ENCODE measurements at regions not wholly inside any gene's neighbourhood (a gene's known extent, or its start where the extent isn't known, plus 50 kb on each side); places are given as distances from the start of the nearest gene placed in this dataset.

DNA sequence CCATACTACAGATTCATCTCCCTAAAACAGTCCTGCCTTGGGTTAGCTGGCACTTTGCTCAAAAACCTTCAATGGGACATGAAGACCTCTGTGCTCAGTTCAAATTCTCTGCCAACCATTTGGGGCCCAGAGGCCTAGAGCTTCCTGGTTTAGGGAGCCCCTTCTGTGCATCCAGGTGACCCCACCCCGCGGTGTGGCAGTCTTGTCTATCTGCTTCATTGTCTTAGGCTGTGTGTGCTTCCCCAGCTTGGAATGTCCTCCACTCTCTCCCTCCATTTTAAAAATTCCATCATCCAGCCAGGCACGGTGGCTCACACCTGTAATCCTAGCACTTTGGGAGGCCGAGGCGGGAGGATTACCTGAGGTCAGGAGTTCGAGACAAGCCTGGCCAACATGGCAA lies 99.0 kb upstream of the NEO1 start:
- Histone ChIP-seq H3K36me3 (replicated peaks in 1 of 2) (no peaks in the 10 kb centered on the region), H3K4me1 (replicated peaks in 1 of 2) (no peaks in the 10 kb centered on the region), H3K27ac (no peak overlapping the region), H3K9me3 (replicated peaks in 1 of 3) (no peaks in the 10 kb centered on the region), H3K4me3 (no peak overlapping the region), H3K27me3 (no peaks in the 10 kb centered on the region)
- TF ChIP-seq, protein P1, sequence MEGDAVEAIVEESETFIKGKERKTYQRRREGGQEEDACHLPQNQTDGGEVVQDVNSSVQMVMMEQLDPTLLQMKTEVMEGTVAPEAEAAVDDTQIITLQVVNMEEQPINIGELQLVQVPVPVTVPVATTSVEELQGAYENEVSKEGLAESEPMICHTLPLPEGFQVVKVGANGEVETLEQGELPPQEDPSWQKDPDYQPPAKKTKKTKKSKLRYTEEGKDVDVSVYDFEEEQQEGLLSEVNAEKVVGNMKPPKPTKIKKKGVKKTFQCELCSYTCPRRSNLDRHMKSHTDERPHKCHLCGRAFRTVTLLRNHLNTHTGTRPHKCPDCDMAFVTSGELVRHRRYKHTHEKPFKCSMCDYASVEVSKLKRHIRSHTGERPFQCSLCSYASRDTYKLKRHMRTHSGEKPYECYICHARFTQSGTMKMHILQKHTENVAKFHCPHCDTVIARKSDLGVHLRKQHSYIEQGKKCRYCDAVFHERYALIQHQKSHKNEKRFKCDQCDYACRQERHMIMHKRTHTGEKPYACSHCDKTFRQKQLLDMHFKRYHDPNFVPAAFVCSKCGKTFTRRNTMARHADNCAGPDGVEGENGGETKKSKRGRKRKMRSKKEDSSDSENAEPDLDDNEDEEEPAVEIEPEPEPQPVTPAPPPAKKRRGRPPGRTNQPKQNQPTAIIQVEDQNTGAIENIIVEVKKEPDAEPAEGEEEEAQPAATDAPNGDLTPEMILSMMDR (IDR thresholded peaks at IDR 0.05): no peak
- TF ChIP-seq POLR2A (IDR thresholded peaks at IDR 0.05): no peak
- 89 to 96% (median 94%) methylated on average over 6 of the region's 6 CpGs for WGBS, 4 donors
- intact Hi-C loops (cut with DNase I): no loop called here
- DNase-seq: no peak

DNA sequence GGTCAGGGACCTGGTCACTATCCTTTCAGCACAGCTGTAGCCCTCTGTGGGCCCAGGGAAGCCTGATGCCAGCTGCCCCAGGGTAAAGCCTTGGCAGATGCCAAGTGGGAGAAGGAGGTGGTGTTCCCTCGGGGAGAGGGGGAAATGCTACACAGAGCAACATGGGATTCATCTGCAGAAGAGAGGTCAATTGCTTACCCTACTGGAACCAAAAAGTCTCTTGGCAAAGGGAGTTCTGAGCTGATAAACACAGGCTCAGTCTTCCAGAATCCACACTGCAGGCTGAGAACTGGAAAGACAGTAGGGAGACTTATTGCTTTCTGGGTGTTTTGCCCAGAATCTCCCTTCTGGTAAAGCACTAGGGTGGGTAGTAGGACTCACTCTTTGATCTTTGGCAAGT lies 100.1 kb upstream of the NEO1 start:
- no peaks in the 10 kb centered on the region for H3K27me3 ChIP-seq
- intact Hi-C loops (cut with DNase I): no loop called here
- H3K4me1 ChIP-seq (replicated peaks in 1 of 2): no peaks in the 10 kb centered on the region
- H3K27ac ChIP-seq: no peak overlapping the region
- H3K4me3 ChIP-seq: no peak overlapping the region
- 62 to 94% (median 78%) methylated on average over 1 of the region's 1 CpG; no CpG with 5 or more reads in 1 of the 4 donors for WGBS, 4 donors
- TF ChIP-seq, protein P1 (IDR thresholded peaks at IDR 0.05): no peak
- TF ChIP-seq POLR2A (IDR thresholded peaks at IDR 0.05): no peak
- no peaks in the 10 kb centered on the region for H3K36me3 ChIP-seq (replicated peaks in 1 of 2)
- H3K9me3 ChIP-seq (replicated peaks in 1 of 3): peaks cover 0 to 8% (median 3%) of the 10 kb centered on the region in 3 donors
- DNase-seq: no peak

- TF ChIP-seq, protein P1 (IDR thresholded peaks at IDR 0.05): no peak
- no peak for TF ChIP-seq POLR2A (IDR thresholded peaks at IDR 0.05)
- Histone ChIP-seq H3K27me3 (no peaks in the 10 kb centered on the region), H3K4me3 (no peak overlapping the region), H3K4me1 (replicated peaks in 1 of 2) (no peaks in the 10 kb centered on the region), H3K36me3 (replicated peaks in 1 of 2) (no peaks in the 10 kb centered on the region), H3K9me3 (replicated peaks in 1 of 3) (peaks cover 0 to 8% (median 3%) of the 10 kb centered on the region in 3 donors), H3K27ac (no peak overlapping the region)
- intact Hi-C loops (cut with DNase I): no loop called here
- DNase-seq: no peak
Observed at GRCh38 chr15:72948662-72949061, 103.6 kb upstream of the NEO1 start.

GRCh38 chr15:72947709-72948108 lies 104.6 kb upstream of the NEO1 start:
- no peak for DNase-seq
- intact Hi-C loops (cut with DNase I): no loop called here
- peaks cover 0 to 8% (median 3%) of the 10 kb centered on the region in 3 donors for H3K9me3 ChIP-seq (replicated peaks in 1 of 3)

More at GRCh38 chr15:72947709-72948108, 104.6 kb upstream of the NEO1 start:
- H3K4me1 ChIP-seq (replicated peaks in 1 of 2): no peaks in the 10 kb centered on the region
- no peak overlapping the region for H3K4me3 ChIP-seq
- H3K27me3 ChIP-seq: no peaks in the 10 kb centered on the region
- TF ChIP-seq, protein P1 (IDR thresholded peaks at IDR 0.05): no peak
- no peak for TF ChIP-seq POLR2A (IDR thresholded peaks at IDR 0.05)
- WGBS, 4 donors: 62 to 86% (median 75%) methylated on average over 2 of the region's 2 CpGs
- H3K36me3 ChIP-seq (replicated peaks in 1 of 2): no peaks in the 10 kb centered on the region
- H3K27ac ChIP-seq: no peak overlapping the region
